Keratinocyte (primary cell): ENCODE measurements at regions not wholly inside any gene's neighbourhood (a gene's known extent, or its start where the extent isn't known, plus 50 kb on each side); places are given as distances from the start of the nearest gene placed in this dataset.

Experiments used
- DNase-seq: peaks from one replicate; pipeline ENCODE4 v3.0.0-alpha.2; 2011; ENCODE audit warnings: low read depth, missing footprints, low spot score
- FAIRE-seq: peaks from 2 replicates; lab custom pipeline; 2011; peaks lifted over from hg19 to GRCh38; lab: Jason Lieb, UNC
- H2AFZ ChIP-seq: 2 replicates; pipeline ENCODE4 v1.6.0; 2012; ENCODE audit warnings: low read length, control low read depth, inconsistent platforms; ENCODE audit not compliant: control insufficient read depth
- H3K27ac ChIP-seq: 2 replicates; pipeline ENCODE4 v1.5.1; 2011; ENCODE audit warnings: low read length; ENCODE audit not compliant: control insufficient read depth, insufficient read depth
- H3K27me3 ChIP-seq: 3 replicates; pipeline ENCODE4 v1.6.0; 2011; ENCODE audit warnings: low read length; ENCODE audit not compliant: control insufficient read depth, insufficient read depth; ENCODE audit errors: extremely low read depth
- H3K36me3 ChIP-seq, 2 experiments: 2 replicates in 1 of 2; 3 replicates in 1 of 2; pipeline ENCODE4 v1.5.1; 2011; ENCODE audit warnings: low read length in 2 of 2, mild to moderate bottlenecking in 1 of 2; ENCODE audit not compliant: control insufficient read depth in 2 of 2, insufficient read depth in 2 of 2; ENCODE audit errors: extremely low read depth in 1 of 2
- H3K4me1 ChIP-seq: 3 replicates; pipeline ENCODE4 v1.5.1; 2011; ENCODE audit warnings: low read length; ENCODE audit not compliant: control insufficient read depth, insufficient read depth; ENCODE audit errors: extremely low read depth
- H3K4me2 ChIP-seq: 3 replicates; pipeline ENCODE4 v1.6.0; 2011; ENCODE audit warnings: low read depth, low read length; ENCODE audit not compliant: control insufficient read depth, insufficient read depth; ENCODE audit errors: extremely low read depth
- H3K4me3 ChIP-seq, 3 experiments: fragments of 200-600 bp in 1 of 3; sonication (generic) in 1 of 3; 2 replicates in 2 of 3; 3 replicates in 1 of 3; pipeline ENCODE4 v1.5.1; 2011 to 2016; ENCODE audit warnings: low read length in 3 of 3, mild to moderate bottlenecking in 3 of 3, control low read depth in 2 of 3, inconsistent platforms in 1 of 3, low read depth in 1 of 3, mixed read lengths in 1 of 3, mixed run types in 1 of 3, moderate library complexity in 1 of 3; ENCODE audit not compliant: control insufficient read depth in 2 of 3, insufficient read depth in 2 of 3; ENCODE audit errors: extremely low read depth in 1 of 3
- H3K79me2 ChIP-seq: 2 replicates; pipeline ENCODE4 v1.6.0; 2012; ENCODE audit warnings: low read length; ENCODE audit not compliant: control insufficient read depth, insufficient read depth
- H3K9ac ChIP-seq: 3 replicates; pipeline ENCODE4 v1.6.0; 2011; ENCODE audit warnings: low read length; ENCODE audit not compliant: control insufficient read depth, insufficient read depth; ENCODE audit errors: extremely low read depth
- H3K9me1 ChIP-seq: 3 replicates; pipeline ENCODE4 v1.6.0; 2011; ENCODE audit warnings: low read length; ENCODE audit not compliant: control insufficient read depth, insufficient read depth; ENCODE audit errors: extremely low read depth
- H3K9me3 ChIP-seq: 2 replicates; pipeline ENCODE4 v1.5.1; 2012; ENCODE audit warnings: low read depth, low read length; ENCODE audit not compliant: control insufficient read depth
- H4K20me1 ChIP-seq: 3 replicates; pipeline ENCODE4 v1.6.0; 2011; ENCODE audit warnings: low read length; ENCODE audit not compliant: control insufficient read depth, insufficient read depth; ENCODE audit errors: extremely low read depth
- CTCF ChIP-seq, 3 experiments: IDR thresholded peaks in 1 of 3; conservative IDR thresholded peaks in 1 of 3; optimal IDR thresholded peaks in 1 of 3; 2 replicates in 2 of 3; 3 replicates in 1 of 3; pipeline versions ENCODE3 to v1.5.1; 2011; ENCODE audit warnings: low read length in 3 of 3, mild to moderate bottlenecking in 3 of 3, moderate library complexity in 2 of 3, control low read depth in 1 of 3, inconsistent platforms in 1 of 3; ENCODE audit not compliant: insufficient read depth in 2 of 3; ENCODE audit errors: extremely low read depth in 1 of 3
- EZH2 ChIP-seq: IDR thresholded peaks from one replicate; pipeline ENCODE4 v1.6.1; 2012; ENCODE audit warnings: inconsistent platforms, mild to moderate bottlenecking, low read length, moderate library complexity
- dilution Hi-C: fragments of 300-500 bp; cut with MboI; formaldehyde crosslinking; loops from one replicate; pipeline ENCODE4 v1.7.0; 2020; ENCODE audit warnings: low sequenced_read_pairs; ENCODE audit not compliant: extremely low pct_ligation_motif_present

GRCh38 chr1:106698660-106699059 is 357.8 kb upstream of the PRMT6 start:
- H3K4me1 ChIP-seq, result no peaks in the 10 kb centered on the region
- H3K79me2 ChIP-seq, result no peaks in the 10 kb centered on the region
- H3K9me1 ChIP-seq, result no peaks in the 10 kb centered on the region
- DNase-seq (no peak), FAIRE-seq (no peak)
- H3K9me3 ChIP-seq, result no peaks in the 10 kb centered on the region
- H2AFZ ChIP-seq, result no peak overlapping the region
- no peak overlapping the region for H3K27ac ChIP-seq
- dilution Hi-C loops, result no loop called here
- H4K20me1 ChIP-seq, result no peaks in the 10 kb centered on the region
- no peaks in the 10 kb centered on the region for H3K27me3 ChIP-seq
- H3K36me3 ChIP-seq, result no peaks in the 10 kb centered on the region
- H3K4me3 ChIP-seq, result no peak overlapping the region
- no peak for TF ChIP-seq EZH2
- TF ChIP-seq CTCF (optimal IDR thresholded peaks at IDR 0.05 in 1 of 3, IDR thresholded peaks at IDR 0.05 in 1 of 3, conservative IDR thresholded peaks at IDR 0.05 in 1 of 3; ENCODE audit: extremely low read depth in 1 of 3, insufficient read depth in 2 of 3, low read length in 3 of 3), result no peak
- H3K9ac ChIP-seq, result no peak overlapping the region
- H3K4me2 ChIP-seq, result no peak overlapping the region

- Histone ChIP-seq H4K20me1 (no peaks in the 10 kb centered on the region), H3K4me2 (no peak overlapping the region), H3K79me2 (no peaks in the 10 kb centered on the region), H3K4me3 (no peak overlapping the region), H3K36me3 (no peaks in the 10 kb centered on the region), H2AFZ (no peak overlapping the region), H3K27me3 (no peaks in the 10 kb centered on the region), H3K9me1 (no peaks in the 10 kb centered on the region), H3K9me3 (no peaks in the 10 kb centered on the region), H3K9ac (no peak overlapping the region), H3K4me1 (no peaks in the 10 kb centered on the region), H3K27ac (no peak overlapping the region)
- FAIRE-seq (no peak), DNase-seq (no peak)
- dilution Hi-C loops, result no loop called here
- TF ChIP-seq EZH2 (no peak), CTCF (optimal IDR thresholded peaks at IDR 0.05 in 1 of 3, IDR thresholded peaks at IDR 0.05 in 1 of 3, conservative IDR thresholded peaks at IDR 0.05 in 1 of 3; ENCODE audit: extremely low read depth in 1 of 3, insufficient read depth in 2 of 3, low read length in 3 of 3) (no peak)
These were observed 357.0 kb upstream of the PRMT6 start for GRCh38 chr1:106699433-106699832.
